Heart right ventricle (tissue), 16 donors: ENCODE measurements at regions not wholly inside any gene's neighbourhood (a gene's known extent, or its start where the extent isn't known, plus 50 kb on each side); places are given as distances from the start of the nearest gene placed in this dataset.
"Not testable (repeated sequence)": the region's sequence is repeated elsewhere in the genome, so short reads cannot be mapped to it uniquely, and the experiment has no call there.

Experiments
- ATAC-seq, 8 donors: fragments of 200-7000 bp; cut with Tn5 transposase; one replicate each; pipeline ENCODE4 v1.9.1; 2020; ENCODE audit warnings: mild to moderate bottlenecking in 8 of 8, moderate library complexity in 8 of 8, moderate number of reproducible peaks in 1 of 8
- DNase-seq, 2 donors: peaks; one replicate each; pipeline ENCODE4 v3.0.0-alpha.2; 2020
- H3K27ac ChIP-seq, 10 donors: fragments of 200-600 bp; sonication (generic) in 2 of 10; one replicate each; pipeline versions ENCODE4 v1.5.0 to v1.8.0; 2020 to 2022; ENCODE audit warnings: mild to moderate bottlenecking in 3 of 10
- H3K27me3 ChIP-seq, 7 donors: fragments of 200-600 bp; one replicate each; pipeline ENCODE4 v1.8.0; 2021 to 2022; ENCODE audit warnings: mild to moderate bottlenecking in 2 of 7
- H3K36me3 ChIP-seq, 9 donors: fragments of 200-600 bp; sonication (generic) in 1 of 9; one replicate each; pipeline versions ENCODE4 v1.5.0 to v1.8.0; 2020 to 2022; ENCODE audit warnings: mild to moderate bottlenecking in 2 of 9
- H3K4me1 ChIP-seq, 9 donors: fragments of 200-600 bp; sonication (generic) in 1 of 9; one replicate each; pipeline versions ENCODE4 v1.5.0 to v1.8.0; 2020 to 2022; ENCODE audit warnings: mild to moderate bottlenecking in 4 of 9
- H3K4me3 ChIP-seq, 10 donors: fragments of 200-600 bp; sonication (generic) in 2 of 10; one replicate each; pipeline versions ENCODE4 v1.5.0 to v1.8.0; 2020 to 2022; ENCODE audit warnings: mild to moderate bottlenecking in 7 of 10, moderate library complexity in 2 of 10
- H3K9me3 ChIP-seq, 11 donors: fragments of 200-600 bp in 10 of 11; sonication (generic) in 2 of 11; one replicate each; pipeline versions ENCODE4 v1.5.0 to v1.8.0; 2013 to 2022; ENCODE audit warnings: mild to moderate bottlenecking in 2 of 11, control low read depth in 1 of 11, moderate library complexity in 1 of 11
- CTCF ChIP-seq, 9 donors: fragments of 200-600 bp; sonication (generic) in 2 of 9; IDR thresholded peaks; one replicate each; pipeline versions ENCODE4 v1.5.0 to v1.8.0; 2021 to 2022; ENCODE audit warnings: antibody characterized with exemption in 9 of 9, mild to moderate bottlenecking in 5 of 9, moderate library complexity in 1 of 9
- WGBS, 2 donors: extraction: QIAGEN DNeasy Blood & Tissue Kit; methylation state at CpG; one replicate each; pipeline ENCODE4 v1.1.7; 2013; ENCODE audit warnings: inconsistent platforms in 1 of 2; 5-methylcytosine and 5-hydroxymethylcytosine counted together
- intact Hi-C, 10 donors: fragments of 100-400 bp; cut with DNase I; formaldehyde crosslinking; loops; one replicate each; pipeline versions ENCODE4 v1.11.1 to v1.14.2; 2022
- donor health status: Arrhythmogenic right ventricular cardiomyopathy.
- donor health status: ischemic (EF 13 %, LVEDD 7.1; RV severe dilation, severe dysfunction).
- donor health status: healthy with polysubstance abuse.
- donor health status: DM: no; HTN: yes; CAD: no.
- donor health status: DM: no; HTN: no; CAD: no.
- donor health status: ischemic (EF 25% LVEDD 6.9; RV normal size, moderate dysfunction).
- donor health status: ischemic (EF 25% LVEDD 5.7; RV mildly dilated, moderate dysfunction).
- donor health status: healthy.
- donor health status: DM: yes; HTN: yes; CAD: no.
- donor health status: Ischemic cardiomyopathy.
- donor health status: ischemic (EF 35%, LVEDD 5.7; RV mildly dilated, moderate dysfunction).
- donor health status: nonischemic (EF 11% LVEDD 7.7; RV severe dilation, severe dysfunction).
- donor health status: DM: yes; HTN: yes; CAD: no.
- donor health status: PGD.
- donor health status: ischemic (EF 29% LVEDD 5.4; RV normal size, mild dysfunction).
- donor health status: nonischemic (EF 23%, LVEDD 6.1; RV moderate dilation, normal function).

DNA sequence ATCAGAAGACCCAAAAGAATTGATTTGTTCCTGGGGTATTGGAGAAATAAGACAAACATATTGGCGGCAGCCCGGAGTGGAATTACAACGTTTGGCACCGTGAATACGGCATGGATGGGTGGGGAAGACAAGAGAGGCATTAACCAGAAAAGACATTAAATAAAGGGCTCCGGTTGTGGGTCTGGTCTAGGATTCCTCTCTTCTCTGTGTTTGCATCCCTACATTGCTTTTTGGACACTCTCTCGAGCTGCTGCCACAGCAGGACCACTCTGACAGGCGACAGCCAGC, 138.7 kb upstream of the PALM2AKAP2 start:
- H3K27me3 ChIP-seq = peaks cover 4 to 42% (median 18%) of the 10 kb centered on the region in 7 donors
- WGBS, 2 donors = 22 to 25% methylated on average over 8 of the region's 8 CpGs
- intact Hi-C loops = loop anchor here in 1 of 10 donors (5.0 kb wide), 1 partner anchor 64 kb away; no protein-coding TSS in a partner anchor
- H3K9me3 ChIP-seq = peaks cover 0 to 14% (median 0%) of the 10 kb centered on the region in 11 donors
- ATAC-seq (no peak), DNase-seq (no peak)
- H3K36me3 ChIP-seq = no peaks in the 10 kb centered on the region
- H3K27ac ChIP-seq = no peak overlapping the region
- no peak for TF ChIP-seq CTCF (IDR thresholded peaks at IDR 0.05)
- peaks cover 3 to 23% (median 16%) of the 10 kb centered on the region in 9 donors for H3K4me1 ChIP-seq
- peak overlapping the region in 9 of 10 donors; percentile 47 to 69 (median 61) for H3K4me3 ChIP-seq

GRCh38 chr9:109652112-109652511, 127.9 kb upstream of the PALM2AKAP2 start:
- 56 to 90% methylated on average over 1 of the region's 1 CpG for WGBS, 2 donors
- Histone ChIP-seq H3K4me3 (no peak overlapping the region), H3K9me3 (no peaks in the 10 kb centered on the region), H3K27ac (no peak overlapping the region), H3K36me3 (no peaks in the 10 kb centered on the region), H3K4me1 (no peaks in the 10 kb centered on the region), H3K27me3 (no peaks in the 10 kb centered on the region)
- ATAC-seq (no peak), DNase-seq (no peak)
- no peak for TF ChIP-seq CTCF (IDR thresholded peaks at IDR 0.05)
- intact Hi-C loops = loop anchor here in 7 of 10 donors (2.0 to 10.0 kb wide), 6 partner anchors 67 to 123 kb away; no protein-coding TSS in a partner anchor

DNA sequence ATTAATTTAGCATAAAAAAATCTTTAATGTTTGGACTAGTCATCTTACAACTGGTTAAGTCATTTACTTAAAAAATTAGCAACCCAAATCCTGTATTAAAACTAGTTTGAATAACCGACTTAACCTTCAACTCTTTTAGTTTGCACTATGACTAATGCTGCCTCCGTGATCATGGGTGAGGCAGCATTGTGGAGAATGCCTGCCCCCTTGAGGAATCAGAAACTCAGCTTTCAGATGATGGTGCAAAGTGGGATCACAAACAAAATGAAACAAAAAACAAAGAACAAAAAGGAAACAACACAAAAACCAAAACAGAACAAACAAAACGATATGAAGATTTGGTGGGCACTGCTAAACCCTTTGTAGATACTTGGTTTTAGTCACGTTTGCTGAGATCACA, 127.0 kb upstream of the PALM2AKAP2 start:
- Histone ChIP-seq H3K36me3 (no peaks in the 10 kb centered on the region), H3K4me1 (no peaks in the 10 kb centered on the region), H3K9me3 (no peaks in the 10 kb centered on the region), H3K27me3 (no peaks in the 10 kb centered on the region), H3K27ac (no peak overlapping the region), H3K4me3 (no peak overlapping the region)
- peak; percentile 14 to 72 (median 45) for TF ChIP-seq CTCF (IDR thresholded peaks at IDR 0.05)
- intact Hi-C loops = loop anchor here in 9 of 10 donors (1.0 to 10.0 kb wide), 8 partner anchors 68 to 122 kb away; no protein-coding TSS in a partner anchor
- 33 to 40% methylated on average over 4 of the region's 4 CpGs for WGBS, 2 donors
- DNase-seq (peak; percentile 7 to 17), ATAC-seq (peak in 7 of 8 donors; percentile 52 to 82 (median 77))

DNA sequence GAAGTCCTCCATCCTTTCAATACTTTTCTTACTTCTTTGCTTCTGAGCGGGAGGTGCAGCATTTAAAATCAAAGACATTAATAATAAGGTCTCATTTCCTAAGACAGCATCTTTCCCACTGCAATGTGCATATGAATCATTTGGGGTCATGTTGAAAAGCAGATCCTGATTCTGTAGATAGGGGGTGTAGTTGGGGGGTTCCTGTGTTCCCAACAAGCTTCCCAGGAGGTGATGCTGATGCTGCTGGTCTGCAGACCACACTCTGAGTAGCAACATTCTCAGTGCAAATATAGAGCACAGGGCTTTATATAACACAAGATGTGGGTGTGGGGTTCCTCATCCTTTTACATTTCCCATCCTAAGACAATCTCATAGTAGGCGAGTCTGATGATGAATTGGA, 126.5 kb upstream of the PALM2AKAP2 start:
- ATAC-seq = no peak
- H3K36me3 ChIP-seq = no peaks in the 10 kb centered on the region
- H3K4me1 ChIP-seq = no peaks in the 10 kb centered on the region
- no peak overlapping the region for H3K4me3 ChIP-seq
- no peak for DNase-seq
- intact Hi-C loops = loop anchor here in 9 of 10 donors (1.0 to 10.0 kb wide), 8 partner anchors 69 to 121 kb away; no protein-coding TSS in a partner anchor
- no peak overlapping the region for H3K27ac ChIP-seq
- no peaks in the 10 kb centered on the region for H3K9me3 ChIP-seq
- no peaks in the 10 kb centered on the region for H3K27me3 ChIP-seq
- 80 to 85% methylated on average over 2 of the region's 2 CpGs for WGBS, 2 donors
- TF ChIP-seq CTCF (IDR thresholded peaks at IDR 0.05) = no peak

DNA sequence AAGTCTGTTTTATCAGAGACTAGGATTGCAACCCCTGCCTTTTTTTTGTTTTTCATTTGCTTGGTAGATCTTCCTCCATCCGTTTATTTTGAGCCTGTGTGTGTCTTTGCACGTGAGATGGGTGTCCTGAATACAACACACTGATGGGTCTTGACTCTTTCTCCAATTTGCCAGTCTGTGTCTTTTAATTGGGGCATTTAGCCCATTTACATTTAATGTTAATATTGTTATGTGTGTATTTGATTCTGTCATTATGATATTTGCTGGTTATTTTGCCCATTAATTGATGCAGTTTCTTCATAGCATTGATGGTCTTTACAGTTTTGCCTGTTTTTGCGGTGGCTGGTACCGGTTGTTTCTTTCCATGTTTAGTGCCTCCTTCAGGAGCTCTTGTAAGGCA, 116.0 kb upstream of the PALM2AKAP2 start:
- H3K4me1 ChIP-seq, H3K4me3 ChIP-seq, ATAC-seq, H3K36me3 ChIP-seq, DNase-seq, intact Hi-C loops, H3K27me3 ChIP-seq, H3K27ac ChIP-seq: not testable (repeated sequence)
- H3K9me3 ChIP-seq = peaks cover 0 to 29% (median 0%) of the 10 kb centered on the region in 11 donors
- WGBS, 2 donors = 81 to 85% methylated on average over 4 of the region's 4 CpGs

- peaks cover 0 to 29% (median 0%) of the 10 kb centered on the region in 11 donors for H3K9me3 ChIP-seq
- DNase-seq, H3K4me3 ChIP-seq, H3K36me3 ChIP-seq, H3K27ac ChIP-seq, intact Hi-C loops, ATAC-seq, H3K4me1 ChIP-seq, H3K27me3 ChIP-seq: not testable (repeated sequence)
- 76 to 84% methylated on average over 7 of the region's 7 CpGs for WGBS, 2 donors
Measured at GRCh38 chr9:109665736-109666135, 114.3 kb upstream of the PALM2AKAP2 start.
